Astrocyte (in vitro differentiated cells and primary cell): ENCODE measurements at regions not wholly inside any gene's neighbourhood (a gene's known extent, or its start where the extent isn't known, plus 50 kb on each side); places are given as distances from the start of the nearest gene placed in this dataset.

Experiments
- DNase-seq: peaks from one replicate; pipeline ENCODE4 v3.0.0-alpha.2; 2010; ENCODE audit warnings: low read depth
- FAIRE-seq: peaks from 2 replicates; lab custom pipeline; 2011; peaks lifted over from hg19 to GRCh38; lab: Jason Lieb, UNC
- H2AFZ ChIP-seq: 2 replicates; pipeline ENCODE4 v1.6.0; 2012; ENCODE audit warnings: low read depth, low read length, inconsistent platforms
- H3K27ac ChIP-seq: 2 replicates; pipeline ENCODE4 v1.5.1; 2011; ENCODE audit warnings: low read depth, low read length, inconsistent platforms
- H3K27me3 ChIP-seq: 2 replicates; pipeline ENCODE4 v1.6.0; 2011; ENCODE audit warnings: low read length, inconsistent platforms; ENCODE audit not compliant: insufficient read depth
- H3K36me3 ChIP-seq: 2 replicates; pipeline ENCODE4 v1.5.1; 2011; ENCODE audit warnings: low read length, inconsistent platforms; ENCODE audit not compliant: insufficient read depth
- H3K4me1 ChIP-seq: 2 replicates; pipeline ENCODE4 v1.5.1; 2011; ENCODE audit warnings: low read length, inconsistent platforms; ENCODE audit not compliant: insufficient read depth
- H3K4me2 ChIP-seq: 2 replicates; pipeline ENCODE4 v1.6.0; 2012; ENCODE audit warnings: low read length, inconsistent platforms
- H3K4me3 ChIP-seq: 2 replicates; pipeline ENCODE4 v1.5.1; 2011; ENCODE audit warnings: low read depth, mild to moderate bottlenecking, low read length, inconsistent platforms; ENCODE audit not compliant: insufficient read depth
- H3K79me2 ChIP-seq: 2 replicates; pipeline ENCODE4 v1.6.0; 2012; ENCODE audit warnings: mild to moderate bottlenecking, low read length, inconsistent platforms; ENCODE audit not compliant: insufficient read depth
- H3K9ac ChIP-seq: 2 replicates; pipeline ENCODE4 v1.6.0; 2012; ENCODE audit warnings: mild to moderate bottlenecking, low read length, inconsistent platforms
- H3K9me3 ChIP-seq: 2 replicates; pipeline ENCODE4 v1.5.1; 2012; ENCODE audit warnings: low read depth, mild to moderate bottlenecking, low read length, inconsistent platforms; ENCODE audit not compliant: insufficient read depth
- H4K20me1 ChIP-seq: 2 replicates; pipeline ENCODE4 v1.6.0; 2012; ENCODE audit warnings: low read length, inconsistent platforms; ENCODE audit not compliant: insufficient read depth
- H3K27ac Mint-ChIP-seq: one replicate; pipeline ENCODE4 v1.8.0; 2021; ENCODE audit warnings: mild to moderate bottlenecking, mixed read lengths; ENCODE audit not compliant: unreplicated experiment
- H3K27me3 Mint-ChIP-seq: one replicate; pipeline ENCODE4 v1.8.0; 2021; ENCODE audit warnings: low read depth, mixed read lengths; ENCODE audit not compliant: unreplicated experiment
- H3K36me3 Mint-ChIP-seq: one replicate; pipeline ENCODE4 v1.8.0; 2021; ENCODE audit warnings: low read depth, mixed read lengths; ENCODE audit not compliant: unreplicated experiment
- H3K4me1 Mint-ChIP-seq: one replicate; pipeline ENCODE4 v1.8.0; 2021; ENCODE audit warnings: low read depth, mixed read lengths; ENCODE audit not compliant: unreplicated experiment
- H3K4me3 Mint-ChIP-seq: one replicate; pipeline ENCODE4 v1.8.0; 2021; ENCODE audit warnings: mild to moderate bottlenecking, moderate library complexity, mixed read lengths; ENCODE audit not compliant: unreplicated experiment
- H3K9me3 Mint-ChIP-seq: one replicate; pipeline ENCODE4 v1.8.0; 2021; ENCODE audit warnings: mild to moderate bottlenecking, mixed read lengths; ENCODE audit not compliant: unreplicated experiment
- EZH2 ChIP-seq: IDR thresholded peaks from 2 replicates; pipeline ENCODE4 v1.6.1; 2012; ENCODE audit warnings: mild to moderate bottlenecking, low read length, inconsistent platforms; ENCODE audit not compliant: insufficient read depth
- TF ChIP-seq, protein P1 (sequence below): IDR thresholded peaks from 2 replicates; pipeline ENCODE4 v1.5.1; 2011; ENCODE audit warnings: low read depth, mild to moderate bottlenecking, inconsistent platforms, low read length, moderate library complexity; ENCODE audit not compliant: insufficient read depth

DNA sequence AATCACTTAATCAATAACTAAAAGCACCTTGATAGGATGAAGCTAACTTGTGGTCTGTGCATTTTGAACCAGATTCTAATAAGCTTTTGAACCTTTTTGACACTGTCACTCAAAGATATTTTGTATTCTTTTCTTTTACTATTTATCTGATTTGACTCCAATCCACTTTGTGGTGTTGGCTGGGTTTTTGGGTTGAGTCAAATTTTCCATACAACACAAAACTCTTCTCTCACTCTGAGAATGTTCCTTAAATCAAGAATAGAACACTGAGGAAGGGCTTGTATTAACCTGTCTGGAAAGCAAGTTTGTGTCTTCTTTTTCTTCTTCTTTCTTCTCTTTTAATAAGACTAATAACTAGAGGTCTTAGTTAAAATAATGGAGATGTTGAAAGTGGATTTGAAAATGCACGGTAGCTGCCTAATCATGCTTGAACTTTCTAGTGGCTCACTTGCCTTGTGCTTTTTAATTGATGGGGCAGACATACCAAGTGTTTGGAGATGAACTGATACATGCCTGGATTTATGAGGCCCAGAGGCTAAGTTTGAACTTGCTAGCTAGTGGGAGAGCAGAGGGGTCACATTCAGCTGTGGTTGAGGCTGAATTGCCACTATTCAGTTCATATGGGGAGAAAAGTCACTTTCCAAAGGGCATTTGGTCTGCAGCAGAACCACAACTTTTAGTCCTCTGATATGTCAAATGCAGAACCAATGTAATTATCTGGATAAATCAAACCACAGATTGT is 93.5 kb upstream of the PTHLH start:
- no peak overlapping the region for H3K9ac ChIP-seq
- Mint-ChIP-seq H3K27me3 (no peaks in the 10 kb centered on the region), H3K36me3 (no peaks in the 10 kb centered on the region), H3K27ac (no peak overlapping the region), H3K4me3 (no peak overlapping the region), H3K4me1 (peaks cover 4% of the 10 kb centered on the region), H3K9me3 (no peaks in the 10 kb centered on the region)
- DNase-seq (no peak), FAIRE-seq (no peak)
- no peak for TF ChIP-seq EZH2
- TF ChIP-seq, protein P1, sequence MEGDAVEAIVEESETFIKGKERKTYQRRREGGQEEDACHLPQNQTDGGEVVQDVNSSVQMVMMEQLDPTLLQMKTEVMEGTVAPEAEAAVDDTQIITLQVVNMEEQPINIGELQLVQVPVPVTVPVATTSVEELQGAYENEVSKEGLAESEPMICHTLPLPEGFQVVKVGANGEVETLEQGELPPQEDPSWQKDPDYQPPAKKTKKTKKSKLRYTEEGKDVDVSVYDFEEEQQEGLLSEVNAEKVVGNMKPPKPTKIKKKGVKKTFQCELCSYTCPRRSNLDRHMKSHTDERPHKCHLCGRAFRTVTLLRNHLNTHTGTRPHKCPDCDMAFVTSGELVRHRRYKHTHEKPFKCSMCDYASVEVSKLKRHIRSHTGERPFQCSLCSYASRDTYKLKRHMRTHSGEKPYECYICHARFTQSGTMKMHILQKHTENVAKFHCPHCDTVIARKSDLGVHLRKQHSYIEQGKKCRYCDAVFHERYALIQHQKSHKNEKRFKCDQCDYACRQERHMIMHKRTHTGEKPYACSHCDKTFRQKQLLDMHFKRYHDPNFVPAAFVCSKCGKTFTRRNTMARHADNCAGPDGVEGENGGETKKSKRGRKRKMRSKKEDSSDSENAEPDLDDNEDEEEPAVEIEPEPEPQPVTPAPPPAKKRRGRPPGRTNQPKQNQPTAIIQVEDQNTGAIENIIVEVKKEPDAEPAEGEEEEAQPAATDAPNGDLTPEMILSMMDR, result no peak
- H3K27me3 ChIP-seq, result no peaks in the 10 kb centered on the region
- H3K4me3 ChIP-seq, result no peak overlapping the region
- H3K4me1 ChIP-seq, result no peaks in the 10 kb centered on the region
- no peaks in the 10 kb centered on the region for H3K9me3 ChIP-seq
- no peaks in the 10 kb centered on the region for H4K20me1 ChIP-seq
- H3K79me2 ChIP-seq, result no peaks in the 10 kb centered on the region
- H3K4me2 ChIP-seq, result no peak overlapping the region
- H3K27ac ChIP-seq, result no peak overlapping the region
- H2AFZ ChIP-seq, result no peak overlapping the region
- no peaks in the 10 kb centered on the region for H3K36me3 ChIP-seq

DNA sequence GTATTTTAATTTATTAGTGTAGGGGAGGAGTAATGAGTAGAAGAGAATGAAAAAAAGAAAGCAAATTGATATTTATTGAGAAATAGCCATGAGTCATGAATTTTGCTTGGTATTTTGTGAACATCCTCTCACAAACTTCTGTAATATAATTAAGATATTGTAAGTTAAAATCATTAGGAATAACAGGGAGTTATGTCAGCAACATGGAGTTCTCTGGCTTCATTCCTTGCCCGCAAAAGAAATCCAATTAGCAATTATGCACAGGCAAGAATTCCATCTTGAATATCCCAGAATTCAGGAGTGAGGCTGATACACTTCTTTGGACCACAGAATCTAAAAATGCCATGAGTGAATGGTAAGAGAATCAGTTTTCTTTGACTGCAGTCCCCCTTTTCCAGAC is 94.3 kb upstream of the PTHLH start:
- H4K20me1 ChIP-seq, result no peaks in the 10 kb centered on the region
- no peak for TF ChIP-seq EZH2
- TF ChIP-seq, protein P1, result no peak
- DNase-seq (no peak), FAIRE-seq (no peak)
- no peaks in the 10 kb centered on the region for H3K4me1 ChIP-seq
- H3K4me1 Mint-ChIP-seq, result peaks cover 4% of the 10 kb centered on the region
- H3K27me3 ChIP-seq, result no peaks in the 10 kb centered on the region
- no peak overlapping the region for H3K27ac Mint-ChIP-seq
- H3K4me2 ChIP-seq, result no peak overlapping the region
- H3K9me3 Mint-ChIP-seq, result no peaks in the 10 kb centered on the region
- no peaks in the 10 kb centered on the region for H3K27me3 Mint-ChIP-seq
- no peaks in the 10 kb centered on the region for H3K36me3 Mint-ChIP-seq
- no peak overlapping the region for H3K27ac ChIP-seq
- H3K9ac ChIP-seq, result no peak overlapping the region
- no peak overlapping the region for H3K4me3 ChIP-seq
- H3K9me3 ChIP-seq, result no peaks in the 10 kb centered on the region
- no peaks in the 10 kb centered on the region for H3K79me2 ChIP-seq
- no peak overlapping the region for H2AFZ ChIP-seq
- no peaks in the 10 kb centered on the region for H3K36me3 ChIP-seq
- no peak overlapping the region for H3K4me3 Mint-ChIP-seq

DNA sequence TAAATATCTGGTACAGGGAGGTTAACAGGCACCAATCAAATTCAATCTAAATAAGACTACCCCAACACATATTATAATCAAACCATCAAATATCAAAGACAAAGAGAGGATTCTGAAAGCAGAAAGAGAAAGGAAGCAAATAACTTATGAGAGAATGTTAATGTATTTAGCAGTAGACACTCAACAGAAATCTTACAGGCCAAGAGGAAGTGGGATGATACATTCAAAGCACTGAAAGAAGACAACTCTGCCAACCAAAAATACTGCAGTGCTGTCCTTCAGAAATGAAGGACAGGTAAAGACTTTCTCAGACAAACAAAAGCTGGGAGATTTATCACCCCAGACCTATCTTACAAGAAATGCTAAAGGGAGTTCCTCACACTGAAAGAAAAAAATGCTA is 95.9 kb upstream of the PTHLH start:
- DNase-seq (no peak), FAIRE-seq (no peak)
- H3K4me3 Mint-ChIP-seq, result no peak overlapping the region

More for the DNA sequence above, 95.9 kb upstream of the PTHLH start:
- no peak for TF ChIP-seq EZH2
- TF ChIP-seq, protein P1, result no peak
- Histone ChIP-seq H3K4me2 (no peak overlapping the region), H3K9me3 (no peaks in the 10 kb centered on the region), H3K27me3 (no peaks in the 10 kb centered on the region), H3K9ac (no peak overlapping the region), H3K36me3 (no peaks in the 10 kb centered on the region), H2AFZ (no peak overlapping the region), H3K27ac (no peak overlapping the region), H3K79me2 (no peaks in the 10 kb centered on the region), H3K4me1 (no peaks in the 10 kb centered on the region), H3K4me3 (no peak overlapping the region), H4K20me1 (no peaks in the 10 kb centered on the region)
- no peaks in the 10 kb centered on the region for H3K27me3 Mint-ChIP-seq
- no peaks in the 10 kb centered on the region for H3K36me3 Mint-ChIP-seq
- H3K27ac Mint-ChIP-seq, result no peak overlapping the region
- peaks cover 4% of the 10 kb centered on the region for H3K4me1 Mint-ChIP-seq
- H3K9me3 Mint-ChIP-seq, result peaks cover 4% of the 10 kb centered on the region
